SU-DHL-6 (cell line): ENCODE measurements at regions not wholly inside any gene's neighbourhood (a gene's known extent, or its start where the extent isn't known, plus 50 kb on each side); places are given as distances from the start of the nearest gene placed in this dataset.

Source experiments
- CTCF ChIP-seq: fragments of 200-600 bp; sonication (generic); IDR thresholded peaks from one replicate; pipeline ENCODE4 v1.5.1; 2017; ENCODE audit warnings: antibody characterized with exemption, mild to moderate bottlenecking, low read length, moderate library complexity; ENCODE audit not compliant: insufficient read depth, poor library complexity, severe bottlenecking
- EZH2phosphoT487 ChIP-seq: fragments of 200-600 bp; sonication (generic), shearing (Covaris generic); conservative IDR thresholded peaks from 2 replicates; pipeline ENCODE4 v1.6.1; 2018; ENCODE audit warnings: mild to moderate bottlenecking, antibody characterized with exemption, low read length, moderate library complexity, mixed read lengths

GRCh38 chr13:80945328-80945727, 604.4 kb upstream of the SPRY2 start:
- no peak for TF ChIP-seq CTCF
- no peak for TF ChIP-seq EZH2phosphoT487
